Testis (tissue), 2 donors: ENCODE measurements at regions not wholly inside any gene's neighbourhood (a gene's known extent, or its start where the extent isn't known, plus 50 kb on each side); places are given as distances from the start of the nearest gene placed in this dataset.

Experiments used
- POLR2A ChIP-seq: fragments of 450-650 bp; IDR thresholded peaks from one replicate; pipeline ENCODE4 v1.6.1; 2017; ENCODE audit warnings: antibody characterized with exemption, mild to moderate bottlenecking, moderate library complexity
- TF ChIP-seq, protein P1 (sequence below), 3 experiments: fragments of 450-650 bp in 2 of 3; fragments of 200-600 bp in 1 of 3; sonication (generic) in 1 of 3; IDR thresholded peaks; one replicate each; pipeline ENCODE4 v1.5.1; 2016 to 2019; ENCODE audit warnings: antibody characterized with exemption in 3 of 3, mild to moderate bottlenecking in 2 of 3, moderate library complexity in 1 of 3

DNA sequence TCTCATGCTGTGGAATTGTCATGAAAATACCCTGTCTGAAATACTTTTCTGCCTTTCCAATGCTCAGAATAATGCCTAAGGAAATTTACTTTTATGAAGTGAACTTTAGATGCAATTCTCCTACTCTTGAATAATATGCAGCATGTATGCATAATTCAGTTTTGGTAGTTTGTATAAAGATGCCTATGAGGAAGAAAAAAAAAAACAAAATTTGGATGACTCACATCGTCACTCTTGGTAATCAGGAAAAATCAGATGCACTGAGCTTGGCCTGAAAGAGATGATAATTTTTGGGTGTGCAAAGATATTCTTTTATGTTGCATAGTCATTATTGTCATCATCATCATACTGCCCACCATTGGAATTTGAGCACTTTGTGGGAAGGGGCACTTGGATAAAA, 382.1 kb downstream of the ANKRD7 start:
- TF ChIP-seq, protein P1, sequence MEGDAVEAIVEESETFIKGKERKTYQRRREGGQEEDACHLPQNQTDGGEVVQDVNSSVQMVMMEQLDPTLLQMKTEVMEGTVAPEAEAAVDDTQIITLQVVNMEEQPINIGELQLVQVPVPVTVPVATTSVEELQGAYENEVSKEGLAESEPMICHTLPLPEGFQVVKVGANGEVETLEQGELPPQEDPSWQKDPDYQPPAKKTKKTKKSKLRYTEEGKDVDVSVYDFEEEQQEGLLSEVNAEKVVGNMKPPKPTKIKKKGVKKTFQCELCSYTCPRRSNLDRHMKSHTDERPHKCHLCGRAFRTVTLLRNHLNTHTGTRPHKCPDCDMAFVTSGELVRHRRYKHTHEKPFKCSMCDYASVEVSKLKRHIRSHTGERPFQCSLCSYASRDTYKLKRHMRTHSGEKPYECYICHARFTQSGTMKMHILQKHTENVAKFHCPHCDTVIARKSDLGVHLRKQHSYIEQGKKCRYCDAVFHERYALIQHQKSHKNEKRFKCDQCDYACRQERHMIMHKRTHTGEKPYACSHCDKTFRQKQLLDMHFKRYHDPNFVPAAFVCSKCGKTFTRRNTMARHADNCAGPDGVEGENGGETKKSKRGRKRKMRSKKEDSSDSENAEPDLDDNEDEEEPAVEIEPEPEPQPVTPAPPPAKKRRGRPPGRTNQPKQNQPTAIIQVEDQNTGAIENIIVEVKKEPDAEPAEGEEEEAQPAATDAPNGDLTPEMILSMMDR (IDR thresholded peaks at IDR 0.05): no peak
- TF ChIP-seq POLR2A: no peak
